ENCODE measurements at regions not wholly inside any gene's neighbourhood (a gene's known extent, or its start where the extent isn't known, plus 50 kb on each side); places are given as distances from the start of the nearest gene placed in this dataset.

DNA sequence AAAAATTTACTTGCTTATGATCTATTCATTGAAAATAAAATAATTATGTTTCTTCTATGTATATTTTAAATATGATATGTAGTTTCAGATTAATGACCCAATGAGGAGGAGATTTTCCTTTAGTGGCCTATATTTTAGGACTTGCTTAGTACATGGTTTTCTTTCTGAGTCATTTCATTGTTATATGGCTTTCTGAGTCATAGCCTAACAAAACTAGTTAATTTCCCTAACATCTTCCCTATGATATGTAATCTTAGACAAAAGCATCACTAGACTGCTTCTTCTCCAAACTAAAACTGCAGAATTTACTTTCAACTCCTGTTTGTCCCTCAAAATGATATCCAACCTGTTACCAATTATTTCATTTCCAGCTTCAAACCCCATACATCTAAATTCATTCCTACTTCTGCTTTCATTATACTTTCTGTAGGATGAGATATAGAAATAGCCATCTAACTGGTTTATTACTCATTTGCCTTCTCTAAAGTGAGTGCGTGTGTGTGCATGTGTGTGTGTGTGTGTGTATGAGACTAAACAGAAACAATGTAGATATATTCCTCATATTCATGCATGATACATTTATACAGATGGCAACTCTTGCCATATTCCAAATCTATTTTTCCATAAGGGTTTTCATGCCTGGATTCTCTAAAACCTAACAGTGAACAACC lies 915.0 kb upstream of the GBE1 start:
- 10% methylated on average over 1 of the region's 1 CpG for WGBS (ENCODE audit: insufficient coverage, low coverage, missing lambda C conversion rate)
- intact Hi-C loops (cut with micrococcal nuclease) = no loop called here
- Histone ChIP-seq H3K36me3 (ENCODE audit: control insufficient read depth, insufficient read depth, low read length) (no peaks in the 10 kb centered on the region), H3K9ac (ENCODE audit: insufficient read depth in 1 of 2, low read depth in 2 of 2, low read length in 2 of 2) (no peak overlapping the region), H3K4me1 (replicated peaks in 1 of 2; ENCODE audit: control insufficient read depth in 2 of 2, insufficient read depth in 2 of 2, low read length in 2 of 2) (no peaks in the 10 kb centered on the region), H3K27me3 (ENCODE audit: control insufficient read depth in 2 of 2, insufficient read depth in 2 of 2, low read length in 2 of 2) (no peaks in the 10 kb centered on the region), H3K9me3 (replicated peaks; ENCODE audit: control insufficient read depth, insufficient read depth, low read depth, low read length) (no peaks in the 10 kb centered on the region), H2AFZ (ENCODE audit: low read depth, low read length) (no peak overlapping the region), H3K4me2 (ENCODE audit: insufficient read depth, low read length) (no peak overlapping the region), H3K27ac (ENCODE audit: extremely low read depth, low read depth, low read length) (no peak overlapping the region), H3K9me1 (ENCODE audit: control insufficient read depth, insufficient read depth, low read length) (no peaks in the 10 kb centered on the region), H4K20me1 (replicated peaks; ENCODE audit: control insufficient read depth, insufficient read depth, low read length) (no peaks in the 10 kb centered on the region), H3K79me2 (ENCODE audit: control insufficient read depth, insufficient read depth, low read length) (no peaks in the 10 kb centered on the region), H3K4me3 (no peak overlapping the region)
- TF ChIP-seq DNMT1 (IDR thresholded peaks at IDR 0.05) (no peak), ZNF384 (IDR thresholded peaks at IDR 0.05; ENCODE audit: low read depth, low read length) (no peak), MIER1 (IDR thresholded peaks at IDR 0.05; ENCODE audit: low read depth) (no peak), ZNF143 (CRISPR knock-in tag; IDR thresholded peaks at IDR 0.05) (no peak), NR4A1 (CRISPR knock-in tag; IDR thresholded peaks at IDR 0.05) (no peak), NR4A1 (tag; IDR thresholded peaks at IDR 0.05) (no peak), SAFB (IDR thresholded peaks at IDR 0.05; ENCODE audit: borderline replicate concordance, low read depth, low read length) (no peak), RBBP5 (IDR thresholded peaks at IDR 0.05; ENCODE audit: borderline replicate concordance, insufficient read depth, low read length, poor library complexity, severe bottlenecking) (no peak), ZNF232 (CRISPR knock-in tag; IDR thresholded peaks at IDR 0.05) (no peak), HIVEP1 (CRISPR knock-in tag; IDR thresholded peaks at IDR 0.05) (no peak), CHD1 (IDR thresholded peaks at IDR 0.05; ENCODE audit: low read length) (no peak), ZNF764 (CRISPR knock-in tag; IDR thresholded peaks at IDR 0.05; ENCODE audit: low read depth) (no peak), CREB1 (IDR thresholded peaks at IDR 0.05) (no peak), CREB1 (CRISPR knock-in tag; IDR thresholded peaks at IDR 0.05) (no peak), ZNF146 (CRISPR knock-in tag; IDR thresholded peaks at IDR 0.05; ENCODE audit: unreplicated experiment) (no peak), ZNF668 (CRISPR knock-in tag; IDR thresholded peaks at IDR 0.05) (no peak)
- TF ChIP-seq, protein P1, sequence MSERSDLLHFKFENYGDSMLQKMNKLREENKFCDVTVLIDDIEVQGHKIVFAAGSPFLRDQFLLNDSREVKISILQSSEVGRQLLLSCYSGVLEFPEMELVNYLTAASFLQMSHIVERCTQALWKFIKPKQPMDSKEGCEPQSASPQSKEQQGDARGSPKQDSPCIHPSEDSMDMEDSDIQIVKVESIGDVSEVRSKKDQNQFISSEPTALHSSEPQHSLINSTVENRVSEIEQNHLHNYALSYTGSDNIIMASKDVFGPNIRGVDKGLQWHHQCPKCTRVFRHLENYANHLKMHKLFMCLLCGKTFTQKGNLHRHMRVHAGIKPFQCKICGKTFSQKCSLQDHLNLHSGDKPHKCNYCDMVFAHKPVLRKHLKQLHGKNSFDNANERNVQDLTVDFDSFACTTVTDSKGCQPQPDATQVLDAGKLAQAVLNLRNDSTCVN (CRISPR knock-in tag; IDR thresholded peaks at IDR 0.05) = no peak
- TF ChIP-seq, protein P2, sequence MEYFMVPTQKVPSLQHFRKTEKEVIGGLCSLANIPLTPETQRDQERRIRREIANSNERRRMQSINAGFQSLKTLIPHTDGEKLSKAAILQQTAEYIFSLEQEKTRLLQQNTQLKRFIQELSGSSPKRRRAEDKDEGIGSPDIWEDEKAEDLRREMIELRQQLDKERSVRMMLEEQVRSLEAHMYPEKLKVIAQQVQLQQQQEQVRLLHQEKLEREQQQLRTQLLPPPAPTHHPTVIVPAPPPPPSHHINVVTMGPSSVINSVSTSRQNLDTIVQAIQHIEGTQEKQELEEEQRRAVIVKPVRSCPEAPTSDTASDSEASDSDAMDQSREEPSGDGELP (CRISPR knock-in tag; IDR thresholded peaks at IDR 0.05; ENCODE audit: borderline replicate concordance) = no peak
- TF ChIP-seq, protein P3, sequence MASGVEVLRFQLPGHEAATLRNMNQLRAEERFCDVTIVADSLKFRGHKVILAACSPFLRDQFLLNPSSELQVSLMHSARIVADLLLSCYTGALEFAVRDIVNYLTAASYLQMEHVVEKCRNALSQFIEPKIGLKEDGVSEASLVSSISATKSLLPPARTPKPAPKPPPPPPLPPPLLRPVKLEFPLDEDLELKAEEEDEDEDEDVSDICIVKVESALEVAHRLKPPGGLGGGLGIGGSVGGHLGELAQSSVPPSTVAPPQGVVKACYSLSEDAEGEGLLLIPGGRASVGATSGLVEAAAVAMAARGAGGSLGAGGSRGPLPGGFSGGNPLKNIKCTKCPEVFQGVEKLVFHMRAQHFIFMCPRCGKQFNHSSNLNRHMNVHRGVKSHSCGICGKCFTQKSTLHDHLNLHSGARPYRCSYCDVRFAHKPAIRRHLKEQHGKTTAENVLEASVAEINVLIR (CRISPR knock-in tag; IDR thresholded peaks at IDR 0.05) = no peak
- TF ChIP-seq, protein P4, sequence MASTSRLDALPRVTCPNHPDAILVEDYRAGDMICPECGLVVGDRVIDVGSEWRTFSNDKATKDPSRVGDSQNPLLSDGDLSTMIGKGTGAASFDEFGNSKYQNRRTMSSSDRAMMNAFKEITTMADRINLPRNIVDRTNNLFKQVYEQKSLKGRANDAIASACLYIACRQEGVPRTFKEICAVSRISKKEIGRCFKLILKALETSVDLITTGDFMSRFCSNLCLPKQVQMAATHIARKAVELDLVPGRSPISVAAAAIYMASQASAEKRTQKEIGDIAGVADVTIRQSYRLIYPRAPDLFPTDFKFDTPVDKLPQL (IDR thresholded peaks at IDR 0.05; ENCODE audit: extremely low read depth, insufficient read length) = no peak
- POLR2A ChIA-PET = no interaction called here
- CTCF ChIA-PET (ENCODE audit: low intra/inter-chr PET ratio) = no interaction called here
- no TSS peak for BruUV-seq (replicated peaks)
- ATAC-seq = no peak
- in situ Hi-C loops (cut with MboI) = no loop called here
- DNase-seq (ENCODE audit: extremely low read depth in 1 of 4, low spot score in 3 of 4) = no peak
- FAIRE-seq = no peak
